SK-N-SH treated with all-trans-retinoic acid at 6 μM for 48 hours (cell line): ENCODE measurements at regions not wholly inside any gene's neighbourhood (a gene's known extent, or its start where the extent isn't known, plus 50 kb on each side); places are given as distances from the start of the nearest gene placed in this dataset.

ENCODE experiments used
- ARNTL ChIP-seq: fragments of 450-650 bp; formaldehyde crosslinking; IDR thresholded peaks from 2 replicates; pipeline ENCODE4 v1.5.0; 2020; ENCODE audit warnings: low read depth, mild to moderate bottlenecking, moderate library complexity, borderline replicate concordance
- CSDC2 ChIP-seq: fragments of 250-450 bp; sonication (Bioruptor Pico); IDR thresholded peaks from 2 replicates; pipeline ENCODE4 v1.5.0; 2020; ENCODE audit warnings: mild to moderate bottlenecking, moderate library complexity
- GLIS3 ChIP-seq: fragments of 250-450 bp; sonication (Bioruptor Pico); IDR thresholded peaks from 2 replicates; pipeline ENCODE4 v1.5.0; 2020; ENCODE audit warnings: mild to moderate bottlenecking, moderate library complexity
- ISL1 ChIP-seq: fragments of 250-450 bp; sonication (Bioruptor Pico); IDR thresholded peaks from 2 replicates; pipeline ENCODE4 v2.1.2; 2022; ENCODE audit warnings: mild to moderate bottlenecking, moderate library complexity
- OSR1 ChIP-seq: fragments of 250-450 bp; sonication (Bioruptor Pico); IDR thresholded peaks from 2 replicates; pipeline ENCODE4 v1.8.0; 2022; ENCODE audit warnings: moderate library complexity, mild to moderate bottlenecking, inconsistent platforms
- SNAI2 ChIP-seq: fragments of 250-450 bp; sonication (Bioruptor Pico); IDR thresholded peaks from 2 replicates; pipeline ENCODE4 v1.5.0; 2020; ENCODE audit warnings: mild to moderate bottlenecking, moderate library complexity
- TCF4 ChIP-seq: fragments of 250-450 bp; sonication (Bioruptor Pico); IDR thresholded peaks from 2 replicates; pipeline ENCODE4 v1.8.0; 2021; ENCODE audit warnings: mild to moderate bottlenecking, moderate library complexity, borderline replicate concordance
- ZC3H10 ChIP-seq: fragments of 250-450 bp; sonication (Bioruptor Pico); IDR thresholded peaks from 2 replicates; pipeline ENCODE4 v1.5.1; 2021; ENCODE audit warnings: mild to moderate bottlenecking, moderate library complexity
- ZFP3 ChIP-seq: fragments of 250-450 bp; sonication (Bioruptor Pico); IDR thresholded peaks from 2 replicates; pipeline ENCODE4 v1.5.0; 2020; ENCODE audit warnings: mild to moderate bottlenecking, moderate library complexity
- ZNF565 ChIP-seq: fragments of 450-650 bp; formaldehyde crosslinking; conservative IDR thresholded peaks from 2 replicates; pipeline ENCODE4 v1.5.0; 2020; ENCODE audit warnings: low read depth, mild to moderate bottlenecking, moderate library complexity
- TF ChIP-seq, protein P1 (sequence below): fragments of 250-450 bp; sonication (Bioruptor Pico); IDR thresholded peaks from 2 replicates; pipeline ENCODE4 v1.5.1; 2020; ENCODE audit warnings: low read depth, mild to moderate bottlenecking, moderate library complexity

DNA sequence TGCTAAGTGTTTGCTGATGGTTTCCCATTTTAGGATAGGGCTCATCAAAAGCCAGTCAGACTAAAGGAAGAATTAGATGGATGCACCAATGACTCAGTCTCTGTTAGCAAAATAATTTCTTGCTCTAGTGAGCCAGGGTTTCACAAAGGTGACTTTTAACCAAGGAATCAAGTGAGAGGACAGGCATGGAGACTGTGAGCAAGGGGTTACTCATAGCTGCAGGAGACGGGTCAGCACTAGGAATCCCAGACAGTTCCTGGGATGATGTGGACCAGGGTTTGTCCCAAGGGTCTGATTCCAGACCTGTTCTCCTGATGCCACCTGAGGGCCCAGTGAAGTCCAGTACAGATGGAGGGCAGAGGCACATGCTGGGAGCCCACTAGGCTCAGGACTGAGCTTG lies 138.1 kb downstream of the NOC3L start:
- TF ChIP-seq ARNTL (CRISPR knock-in tag) (no peak), ISL1 (CRISPR knock-in tag) (no peak), GLIS3 (no peak), ZNF565 (CRISPR knock-in tag) (no peak), TCF4 (CRISPR knock-in tag) (no peak), ZFP3 (no peak), CSDC2 (CRISPR knock-in tag) (no peak), OSR1 (CRISPR knock-in tag) (no peak), ZC3H10 (CRISPR knock-in tag) (no peak), SNAI2 (CRISPR knock-in tag) (no peak)
- TF ChIP-seq, protein P1, sequence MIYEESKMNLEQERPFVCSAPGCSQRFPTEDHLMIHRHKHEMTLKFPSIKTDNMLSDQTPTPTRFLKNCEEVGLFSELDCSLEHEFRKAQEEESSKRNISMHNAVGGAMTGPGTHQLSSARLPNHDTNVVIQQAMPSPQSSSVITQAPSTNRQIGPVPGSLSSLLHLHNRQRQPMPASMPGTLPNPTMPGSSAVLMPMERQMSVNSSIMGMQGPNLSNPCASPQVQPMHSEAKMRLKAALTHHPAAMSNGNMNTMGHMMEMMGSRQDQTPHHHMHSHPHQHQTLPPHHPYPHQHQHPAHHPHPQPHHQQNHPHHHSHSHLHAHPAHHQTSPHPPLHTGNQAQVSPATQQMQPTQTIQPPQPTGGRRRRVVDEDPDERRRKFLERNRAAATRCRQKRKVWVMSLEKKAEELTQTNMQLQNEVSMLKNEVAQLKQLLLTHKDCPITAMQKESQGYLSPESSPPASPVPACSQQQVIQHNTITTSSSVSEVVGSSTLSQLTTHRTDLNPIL (CRISPR knock-in tag), result no peak
